ENCODE measurements at regions not wholly inside any gene's neighbourhood (a gene's known extent, or its start where the extent isn't known, plus 50 kb on each side); places are given as distances from the start of the nearest gene placed in this dataset.
"Not testable (repeated sequence)": the region's sequence is repeated elsewhere in the genome, so short reads cannot be mapped to it uniquely, and the experiment has no call there.

DNA sequence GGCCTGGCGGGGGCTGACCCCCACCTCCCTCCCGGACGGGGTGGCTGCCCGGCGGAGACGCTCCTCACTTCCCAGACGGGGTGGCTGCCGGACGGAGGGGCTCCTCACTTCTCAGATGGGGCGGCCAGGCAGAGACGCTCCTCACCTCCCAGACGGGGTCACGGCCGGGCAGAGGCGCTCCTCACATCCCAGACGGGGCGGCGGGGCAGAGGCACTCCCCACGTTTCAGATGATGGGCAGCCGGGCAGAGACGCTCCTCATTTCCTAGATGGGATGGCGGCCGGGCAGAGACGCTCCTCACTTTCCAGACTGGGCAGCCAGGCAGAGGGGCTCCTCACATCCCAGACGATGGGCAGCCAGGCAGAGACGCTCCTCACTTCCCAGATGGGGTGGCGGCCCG, 149.3 kb upstream of the CCZ1B start:
- TF ChIP-seq, protein P1, sequence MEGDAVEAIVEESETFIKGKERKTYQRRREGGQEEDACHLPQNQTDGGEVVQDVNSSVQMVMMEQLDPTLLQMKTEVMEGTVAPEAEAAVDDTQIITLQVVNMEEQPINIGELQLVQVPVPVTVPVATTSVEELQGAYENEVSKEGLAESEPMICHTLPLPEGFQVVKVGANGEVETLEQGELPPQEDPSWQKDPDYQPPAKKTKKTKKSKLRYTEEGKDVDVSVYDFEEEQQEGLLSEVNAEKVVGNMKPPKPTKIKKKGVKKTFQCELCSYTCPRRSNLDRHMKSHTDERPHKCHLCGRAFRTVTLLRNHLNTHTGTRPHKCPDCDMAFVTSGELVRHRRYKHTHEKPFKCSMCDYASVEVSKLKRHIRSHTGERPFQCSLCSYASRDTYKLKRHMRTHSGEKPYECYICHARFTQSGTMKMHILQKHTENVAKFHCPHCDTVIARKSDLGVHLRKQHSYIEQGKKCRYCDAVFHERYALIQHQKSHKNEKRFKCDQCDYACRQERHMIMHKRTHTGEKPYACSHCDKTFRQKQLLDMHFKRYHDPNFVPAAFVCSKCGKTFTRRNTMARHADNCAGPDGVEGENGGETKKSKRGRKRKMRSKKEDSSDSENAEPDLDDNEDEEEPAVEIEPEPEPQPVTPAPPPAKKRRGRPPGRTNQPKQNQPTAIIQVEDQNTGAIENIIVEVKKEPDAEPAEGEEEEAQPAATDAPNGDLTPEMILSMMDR (IDR thresholded peaks at IDR 0.05), result not testable (repeated sequence)
- not testable (repeated sequence) for TF ChIP-seq POLR2A (IDR thresholded peaks at IDR 0.05)
